Effector memory CD8-positive, alpha-beta T cell (primary cell): ENCODE measurements at regions not wholly inside any gene's neighbourhood (a gene's known extent, or its start where the extent isn't known, plus 50 kb on each side); places are given as distances from the start of the nearest gene placed in this dataset.

Source experiments
- ATAC-seq: fragments of 150-1000 bp; cut with Tn5 transposase; replicated peaks from 2 replicates; pipeline ENCODE4 v1.10.0; 2021; ENCODE audit warnings: mild to moderate bottlenecking, moderate library complexity
- DNase-seq, 3 experiments: peaks; one replicate each; pipeline ENCODE4 v3.0.0; 2021
- H3K27ac Mint-ChIP-seq, 2 donors: one replicate each; pipeline ENCODE4 v1.8.0; 2022; ENCODE audit warnings: mild to moderate bottlenecking in 2 of 2, mixed read lengths in 2 of 2, moderate library complexity in 2 of 2
- H3K27me3 Mint-ChIP-seq, 2 donors: one replicate each; pipeline ENCODE4 v1.8.0; 2022; ENCODE audit warnings: mixed read lengths in 2 of 2
- H3K36me3 Mint-ChIP-seq: one replicate; pipeline ENCODE4 v1.8.0; 2022; ENCODE audit warnings: mild to moderate bottlenecking, moderate library complexity, mixed read lengths; ENCODE audit not compliant: insufficient read depth
- H3K4me1 Mint-ChIP-seq, 2 donors: one replicate each; pipeline ENCODE4 v1.8.0; 2022; ENCODE audit warnings: low read depth in 2 of 2, mixed read lengths in 2 of 2
- H3K4me3 Mint-ChIP-seq, 2 donors: one replicate each; pipeline ENCODE4 v1.8.0; 2022; ENCODE audit warnings: mild to moderate bottlenecking in 2 of 2, mixed read lengths in 2 of 2, moderate library complexity in 2 of 2
- H3K9me3 Mint-ChIP-seq, 2 donors: one replicate each; pipeline ENCODE4 v1.8.0; 2022; ENCODE audit warnings: mixed read lengths in 2 of 2

- ATAC-seq (no peak), DNase-seq (no peak)
- peaks cover 0 to 22% of the 10 kb centered on the region in 2 donors for H3K27me3 Mint-ChIP-seq
- no peaks in the 10 kb centered on the region for H3K9me3 Mint-ChIP-seq
- no peaks in the 10 kb centered on the region for H3K36me3 Mint-ChIP-seq
- H3K27ac Mint-ChIP-seq: no peak overlapping the region
- no peaks in the 10 kb centered on the region for H3K4me1 Mint-ChIP-seq
- H3K4me3 Mint-ChIP-seq: no peak overlapping the region
Measured at GRCh38 chr3:23748398-23749110, 57.2 kb upstream of the UBE2E1 start.

GRCh38 chr3:23749609-23750008 is 56.1 kb upstream of the UBE2E1 start:
- H3K27ac Mint-ChIP-seq: no peak overlapping the region
- H3K4me1 Mint-ChIP-seq: no peaks in the 10 kb centered on the region
- no peaks in the 10 kb centered on the region for H3K9me3 Mint-ChIP-seq
- no peak for DNase-seq
- ATAC-seq: no peak
- no peak overlapping the region for H3K4me3 Mint-ChIP-seq
- H3K36me3 Mint-ChIP-seq: no peaks in the 10 kb centered on the region
- H3K27me3 Mint-ChIP-seq: peaks cover 0 to 11% of the 10 kb centered on the region in 2 donors

GRCh38 chr3:23750573-23751210 is 55.1 kb upstream of the UBE2E1 start:
- H3K4me3 Mint-ChIP-seq: no peak overlapping the region
- no peak overlapping the region for H3K27ac Mint-ChIP-seq
- no peaks in the 10 kb centered on the region for H3K4me1 Mint-ChIP-seq
- H3K27me3 Mint-ChIP-seq: peaks cover 0 to 8% of the 10 kb centered on the region in 2 donors
- ATAC-seq (no peak), DNase-seq (no peak)
- no peaks in the 10 kb centered on the region for H3K9me3 Mint-ChIP-seq
- no peaks in the 10 kb centered on the region for H3K36me3 Mint-ChIP-seq

GRCh38 chr3:23751212-23751723 is 54.5 kb upstream of the UBE2E1 start:
- Mint-ChIP-seq H3K4me1 (no peaks in the 10 kb centered on the region), H3K9me3 (no peaks in the 10 kb centered on the region), H3K36me3 (no peaks in the 10 kb centered on the region), H3K27ac (no peak overlapping the region), H3K4me3 (no peak overlapping the region), H3K27me3 (peaks cover 0 to 8% of the 10 kb centered on the region in 2 donors)
- ATAC-seq (no peak), DNase-seq (no peak)

GRCh38 chr3:23752126-23752525 is 53.6 kb upstream of the UBE2E1 start:
- H3K9me3 Mint-ChIP-seq: no peaks in the 10 kb centered on the region

GRCh38 chr3:23754215-23754614 is 51.5 kb upstream of the UBE2E1 start:
- Mint-ChIP-seq H3K4me3 (no peak overlapping the region), H3K4me1 (peaks cover 5 to 6% of the 10 kb centered on the region in 2 donors), H3K27me3 (peaks cover 0 to 8% of the 10 kb centered on the region in 2 donors), H3K36me3 (no peaks in the 10 kb centered on the region), H3K9me3 (no peaks in the 10 kb centered on the region), H3K27ac (no peak overlapping the region)
- no peak for ATAC-seq
- DNase-seq: no peak

More at GRCh38 chr3:23752126-23752525, 53.6 kb upstream of the UBE2E1 start:
- Mint-ChIP-seq H3K4me1 (no peaks in the 10 kb centered on the region), H3K27me3 (peaks cover 0 to 8% of the 10 kb centered on the region in 2 donors), H3K4me3 (no peak overlapping the region), H3K27ac (no peak overlapping the region), H3K36me3 (no peaks in the 10 kb centered on the region)
- no peak for DNase-seq
- no peak for ATAC-seq
